HG03469 (cell line): ENCODE measurements at regions not wholly inside any gene's neighbourhood (a gene's known extent, or its start where the extent isn't known, plus 50 kb on each side); places are given as distances from the start of the nearest gene placed in this dataset.

Experiments used
- ATAC-seq: cut with Tn5 transposase; IDR thresholded peaks from one replicate; pipeline ENCODE4 v1.9.1; 2021; ENCODE audit warnings: mild to moderate bottlenecking, moderate library complexity, moderate number of reproducible peaks; ENCODE audit not compliant: unreplicated experiment

- ATAC-seq: no peak
Observed at GRCh38 chr22:49042877-49043859, 784.5 kb downstream of the BRD1 start.

DNA sequence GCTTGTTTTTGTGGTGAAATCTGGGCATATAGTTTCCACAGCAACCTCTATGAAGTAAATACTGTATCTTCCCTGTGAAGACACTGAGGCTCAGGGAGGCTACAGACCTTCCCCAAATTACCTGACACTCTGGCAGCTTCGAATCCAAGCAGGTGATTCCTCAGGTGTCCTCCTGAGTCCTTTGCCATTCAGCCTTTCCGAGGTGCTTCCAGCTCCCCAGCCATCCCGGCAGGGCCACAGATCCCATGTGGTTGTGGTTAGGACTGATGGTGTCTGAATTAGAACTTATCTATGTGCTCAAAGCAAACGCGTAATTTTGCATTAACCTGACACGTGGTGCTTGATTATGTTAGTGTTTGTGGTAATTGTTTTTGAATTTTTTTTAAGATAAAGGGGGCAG lies 785.6 kb downstream of the BRD1 start:
- no peak for ATAC-seq

DNA sequence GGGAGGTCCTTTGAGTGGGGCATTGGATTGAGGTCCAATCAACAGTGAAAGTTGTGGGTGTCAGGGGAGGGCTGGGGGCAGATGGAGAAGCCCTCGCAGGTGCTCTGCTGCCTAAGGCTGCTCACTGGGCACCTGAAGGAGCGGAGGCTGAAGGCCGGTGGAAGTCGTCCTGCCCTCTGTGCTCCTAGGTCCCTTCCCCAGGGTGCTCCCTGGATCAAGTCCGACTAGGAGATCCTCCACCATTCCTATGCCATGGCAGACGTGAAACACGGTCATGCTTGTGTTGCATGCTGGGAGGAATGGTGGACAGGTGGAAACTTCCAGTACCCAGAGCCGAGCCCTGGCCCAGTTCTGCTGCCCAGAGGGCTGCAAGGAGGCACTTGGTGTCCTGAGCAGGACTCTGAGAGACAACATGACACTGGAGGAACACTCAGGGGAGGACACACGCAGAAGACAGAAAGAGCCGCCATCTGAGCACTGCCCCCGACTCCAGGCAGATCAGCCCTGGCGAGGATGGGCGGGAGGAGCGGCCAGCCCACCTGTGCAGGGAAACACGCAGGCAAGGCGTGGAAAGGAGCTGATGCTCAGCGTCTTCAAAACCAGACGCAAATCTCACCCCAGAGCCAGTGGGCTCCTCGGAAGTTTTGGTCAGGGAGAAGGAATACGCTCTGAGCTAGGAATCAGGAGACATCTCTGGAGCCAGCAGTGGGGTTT lies 786.8 kb downstream of the BRD1 start:
- ATAC-seq: no peak

GRCh38 chr22:49040111-49040510 lies 787.6 kb downstream of the BRD1 start:
- ATAC-seq: no peak

DNA sequence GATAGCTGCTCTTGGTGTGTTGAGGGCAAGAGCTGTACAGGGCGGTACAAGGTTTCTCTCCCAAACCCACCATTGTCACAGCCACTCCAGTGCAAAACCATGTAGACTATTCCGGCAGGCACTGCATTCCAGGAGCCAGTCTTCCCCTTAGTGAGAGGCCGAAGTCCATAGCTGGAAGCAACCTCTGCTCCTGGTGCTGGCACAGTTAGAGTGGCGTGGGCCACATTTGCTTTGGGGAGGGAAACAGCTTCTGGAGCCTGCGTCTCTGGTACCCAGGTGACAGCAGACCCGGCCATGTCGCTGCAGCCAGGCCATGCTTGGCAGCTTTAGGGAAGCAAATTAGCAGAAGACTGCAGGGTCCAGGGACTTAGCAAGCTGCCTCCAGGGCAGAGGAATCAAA lies 788.0 kb downstream of the BRD1 start:
- ATAC-seq: no peak

GRCh38 chr22:49037701-49038245 lies 789.9 kb downstream of the BRD1 start:
- ATAC-seq: no peak

DNA sequence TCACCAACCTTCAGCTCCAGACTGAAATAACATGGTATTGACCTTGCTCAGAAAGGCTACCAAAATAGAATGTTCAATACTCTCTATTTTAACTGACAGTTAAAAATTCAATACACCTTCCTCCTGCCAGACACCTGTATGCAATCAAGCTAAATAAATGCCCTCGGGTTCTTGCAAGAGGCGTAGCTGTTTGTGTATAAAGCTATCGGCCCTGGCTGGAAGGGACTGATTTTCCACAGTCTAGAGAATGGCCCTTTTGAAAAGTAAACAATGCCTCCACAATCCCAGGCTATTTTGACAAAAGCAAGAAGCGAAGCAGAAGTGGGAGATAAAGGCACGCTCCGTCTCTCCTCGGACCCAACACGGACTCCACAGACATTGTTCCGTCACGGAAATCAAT lies 791.2 kb downstream of the BRD1 start:
- ATAC-seq: no peak

DNA sequence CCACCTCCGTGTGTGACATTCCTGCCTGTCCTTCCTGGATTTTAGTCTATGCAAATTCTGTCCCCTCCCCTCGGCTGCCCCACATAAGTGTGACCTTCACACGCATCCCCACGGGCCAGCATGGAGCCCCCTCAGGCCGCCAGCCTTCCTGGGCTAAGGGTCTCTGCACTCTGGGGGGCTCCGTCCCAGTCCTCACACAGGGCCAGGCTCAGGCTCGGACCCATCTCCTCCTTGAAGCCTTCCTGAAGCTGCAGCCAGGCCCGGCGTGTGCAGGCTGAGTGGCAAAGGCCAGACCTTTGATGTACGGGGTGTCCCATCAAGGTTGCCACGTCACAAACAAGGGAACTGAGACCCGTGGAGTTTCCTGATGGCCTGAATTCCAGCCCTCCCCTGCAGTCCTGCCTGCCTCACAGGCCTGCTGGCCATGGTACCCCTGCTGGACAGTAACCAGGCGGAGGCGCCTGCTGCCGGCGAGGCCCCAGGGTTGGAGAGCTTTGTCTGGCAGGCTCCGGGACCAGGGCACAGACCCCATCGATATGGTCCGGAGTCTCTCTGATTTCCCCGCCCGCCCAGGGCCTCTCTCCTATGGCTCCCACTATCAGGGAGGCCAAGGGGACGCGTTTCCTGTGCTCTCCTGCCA lies 791.7 kb downstream of the BRD1 start:
- ATAC-seq: no peak

DNA sequence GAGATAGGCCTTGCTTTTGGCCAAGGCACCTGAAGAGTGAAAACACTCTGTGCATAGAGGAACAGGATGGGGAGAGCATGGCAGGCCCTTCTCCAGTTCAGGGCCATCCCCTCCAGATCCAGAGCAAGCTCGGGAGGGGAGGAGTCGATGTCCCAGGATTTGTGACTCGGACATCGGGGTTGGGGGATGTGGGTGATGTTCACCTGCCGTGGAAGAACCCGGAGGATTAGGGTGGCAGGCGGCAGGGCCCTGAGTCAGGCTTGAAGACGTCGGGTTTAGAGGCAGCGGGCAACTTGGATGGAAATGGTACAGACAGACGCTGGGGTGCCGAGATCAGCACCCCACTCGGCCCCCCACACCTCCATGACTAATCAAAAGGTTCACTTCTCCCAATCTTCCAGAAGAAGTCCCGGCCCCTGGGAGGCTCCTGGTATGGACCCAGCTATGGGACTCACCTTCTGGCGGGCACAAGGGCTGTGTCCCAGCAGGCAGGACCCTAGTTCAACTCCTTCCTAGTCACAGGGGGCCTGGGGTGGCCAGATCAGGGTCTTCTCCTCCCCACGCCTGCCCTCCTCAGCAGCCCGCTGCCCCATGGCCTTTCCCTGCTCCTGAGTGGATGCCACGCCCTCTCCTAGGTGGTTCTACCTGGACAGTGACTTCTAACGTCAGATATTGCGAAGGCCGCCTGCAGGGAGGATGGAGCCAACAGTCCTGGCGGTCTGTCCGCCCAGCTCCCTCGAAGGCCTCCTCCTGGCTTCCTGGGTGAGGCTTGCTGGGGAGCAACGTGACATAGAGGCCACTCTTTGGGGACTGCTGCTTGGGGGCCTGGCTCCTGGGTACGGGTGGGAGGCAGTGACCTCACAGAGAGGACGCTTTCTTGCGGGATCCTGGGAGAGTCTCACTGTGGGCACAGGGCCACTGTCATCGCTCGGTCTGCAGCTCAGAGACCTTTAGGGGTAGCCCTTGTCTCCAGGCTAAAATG lies 792.5 kb downstream of the BRD1 start:
- no peak for ATAC-seq

GRCh38 chr22:49033616-49034015 lies 794.1 kb downstream of the BRD1 start:
- ATAC-seq: no peak

GRCh38 chr22:49032821-49033220 lies 794.9 kb downstream of the BRD1 start:
- no peak for ATAC-seq

- ATAC-seq: no peak
Observed at GRCh38 chr22:49031746-49032330, 795.8 kb downstream of the BRD1 start.

- ATAC-seq: no peak
Observed at GRCh38 chr22:49028111-49028510, 799.6 kb downstream of the BRD1 start.

DNA sequence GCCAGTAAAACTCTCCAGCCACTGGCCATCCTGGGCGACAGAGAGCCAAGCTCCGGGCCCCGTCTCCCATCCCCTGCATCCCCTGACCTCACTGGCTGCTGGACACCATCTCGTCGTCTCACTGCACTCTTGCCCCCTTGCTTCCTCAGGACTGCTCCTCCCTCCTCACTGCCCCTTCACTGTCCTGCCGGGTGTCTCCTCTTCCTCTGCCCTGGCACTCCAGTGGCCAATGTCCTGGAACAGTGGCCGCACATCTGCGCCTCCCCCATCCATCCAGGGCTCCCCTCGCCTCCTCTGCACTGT lies 800.4 kb downstream of the BRD1 start:
- ATAC-seq: no peak

DNA sequence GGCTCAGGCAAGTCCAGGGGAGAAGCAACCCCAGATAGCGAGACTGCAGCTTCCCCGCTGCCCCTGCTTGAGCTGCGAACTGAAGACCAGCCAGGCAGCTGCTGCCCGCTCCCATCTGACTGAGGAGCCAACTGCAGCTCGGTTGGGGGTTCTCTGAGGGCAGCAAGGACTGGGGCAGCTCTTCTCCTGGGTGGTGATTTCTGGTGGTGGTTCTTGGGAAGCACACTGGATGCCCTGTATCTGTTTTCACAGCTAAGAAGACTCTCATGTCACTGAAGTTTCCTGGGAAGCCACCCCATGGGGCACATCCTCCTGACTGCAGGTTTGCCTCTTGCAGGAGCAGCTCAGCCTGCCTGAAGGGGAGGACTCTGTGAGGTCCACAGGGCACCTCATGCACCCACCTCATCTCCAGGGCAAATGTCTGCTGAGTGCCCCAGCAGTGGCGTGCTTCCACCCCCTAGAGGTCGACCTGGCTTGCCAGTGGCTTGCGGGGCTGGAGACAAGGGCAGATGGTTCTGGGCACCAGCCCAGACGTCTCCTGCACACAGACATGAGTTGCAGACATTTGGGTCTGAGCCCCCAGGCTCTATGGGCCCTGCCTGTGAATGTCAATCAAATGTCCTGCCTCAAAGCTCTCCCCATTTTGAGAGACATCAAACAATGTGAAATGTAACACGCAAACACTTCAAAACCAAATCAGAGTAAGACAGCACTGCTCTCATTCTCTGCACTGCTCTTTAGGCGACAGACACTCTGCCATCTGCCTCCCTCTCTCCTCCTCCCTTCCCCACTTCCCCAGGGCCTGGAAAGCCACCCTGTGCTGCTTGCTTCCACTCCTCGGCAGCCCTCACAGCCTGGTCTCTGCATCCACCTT lies 800.9 kb downstream of the BRD1 start:
- no peak for ATAC-seq

GRCh38 chr22:49025791-49026493 lies 801.7 kb downstream of the BRD1 start:
- ATAC-seq: no peak

- no peak for ATAC-seq
Observed at GRCh38 chr22:49024775-49025440, 802.8 kb downstream of the BRD1 start.
